GM12873 (cell line): ENCODE measurements at regions not wholly inside any gene's neighbourhood (a gene's known extent, or its start where the extent isn't known, plus 50 kb on each side); places are given as distances from the start of the nearest gene placed in this dataset.

Experiments used
- CTCF ChIP-seq: IDR thresholded peaks from 2 replicates; pipeline ENCODE4 v1.5.1; 2012; ENCODE audit warnings: low read depth, mild to moderate bottlenecking, moderate library complexity, low read length, control low read depth; ENCODE audit not compliant: insufficient read depth; ENCODE audit errors: missing control alignments

GRCh38 chr13:26475176-26476110 is 82.0 kb upstream of the WASF3 start:
- TF ChIP-seq CTCF: no peak

DNA sequence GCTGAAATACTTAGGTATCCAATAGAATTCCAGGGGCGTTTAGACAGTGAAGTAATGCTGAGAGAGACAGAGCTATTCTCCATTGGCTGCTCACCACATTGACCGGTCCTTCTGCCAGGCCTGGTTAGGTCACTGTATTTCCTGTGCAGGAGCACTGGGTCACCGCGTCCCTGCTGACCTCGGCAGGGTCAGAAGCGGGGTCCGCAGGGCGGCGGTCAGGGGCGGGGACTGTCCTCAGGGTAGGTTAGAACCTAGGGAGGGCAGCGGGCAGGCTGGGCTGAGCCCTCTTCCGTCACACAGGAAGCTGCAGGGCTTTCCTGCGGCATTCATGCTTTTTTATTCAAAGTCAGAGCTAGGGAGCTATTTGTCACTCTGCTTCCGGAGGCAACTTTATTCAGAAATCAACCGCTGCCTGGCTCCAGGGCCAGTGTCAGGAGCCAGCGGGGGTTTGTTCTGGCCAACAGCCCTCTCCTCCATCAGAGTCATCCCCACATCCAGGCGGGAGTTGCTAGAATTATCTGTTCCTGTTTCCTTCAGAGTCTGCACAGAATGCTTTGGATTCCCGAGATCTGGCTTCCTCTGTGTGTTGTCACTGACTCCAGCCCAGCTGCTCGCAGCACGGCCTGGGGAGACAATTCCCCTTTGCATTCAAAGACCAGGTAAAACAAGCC is 81.2 kb upstream of the WASF3 start:
- TF ChIP-seq CTCF: no peak

DNA sequence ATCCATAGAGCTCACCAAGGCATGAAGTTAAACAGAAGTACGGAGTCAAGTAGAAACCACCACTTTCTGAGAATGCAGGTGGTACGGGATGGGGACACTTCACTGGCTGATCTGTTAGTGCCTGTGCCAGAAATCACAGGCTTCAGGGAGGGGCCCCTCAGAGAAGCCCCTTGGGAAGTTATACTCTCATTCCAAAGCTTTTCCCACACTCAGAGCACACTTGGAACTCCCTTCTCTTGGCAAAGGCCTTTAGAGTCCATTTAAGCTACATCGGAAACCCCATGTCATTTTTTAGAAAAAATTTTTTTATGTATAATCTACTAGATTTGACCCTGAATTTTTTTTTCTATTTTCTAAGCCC is 80.7 kb upstream of the WASF3 start:
- no peak for TF ChIP-seq CTCF

- no peak for TF ChIP-seq CTCF
These were observed 79.8 kb upstream of the WASF3 start for GRCh38 chr13:26477681-26478080.

GRCh38 chr13:26480246-26480855 is 77.1 kb upstream of the WASF3 start:
- no peak for TF ChIP-seq CTCF

DNA sequence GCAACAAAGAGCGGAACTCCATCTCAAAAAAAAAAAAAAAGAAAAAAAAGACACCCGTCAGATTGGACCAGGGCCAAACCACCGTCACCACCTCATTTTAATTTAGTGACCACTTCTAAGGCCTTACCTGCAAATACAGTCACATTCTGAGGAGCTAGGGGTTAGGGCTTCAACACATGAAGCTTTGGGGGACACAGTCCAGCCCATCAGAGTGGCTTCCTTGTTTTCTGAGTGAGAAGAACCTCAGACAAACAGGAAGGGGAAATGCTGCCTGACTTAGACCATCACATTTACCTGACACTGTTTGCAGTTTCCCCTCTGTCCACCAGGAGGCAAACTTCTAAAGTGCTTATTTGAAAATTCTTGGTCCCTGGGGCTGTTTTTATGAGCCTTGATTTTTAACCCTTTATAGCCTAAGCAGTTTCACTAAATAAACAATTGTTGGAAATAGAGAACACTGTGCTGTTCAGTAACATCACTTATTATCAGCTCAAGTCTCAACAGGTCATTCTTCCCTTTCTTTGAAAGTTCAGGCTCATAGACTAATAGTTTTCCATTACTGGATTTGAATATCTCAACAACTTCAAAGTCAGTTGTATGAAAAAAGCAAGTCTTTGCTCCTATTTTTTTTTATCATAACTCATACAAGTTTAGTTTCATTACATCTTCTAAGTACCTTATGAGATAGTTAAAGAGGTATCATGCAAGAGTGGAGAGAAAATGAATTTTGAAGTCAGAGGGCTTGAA is 74.9 kb upstream of the WASF3 start:
- TF ChIP-seq CTCF: peak; percentile 87
